Stimulated activated effector memory CD8-positive, alpha-beta T cell treated with anti-CD3 and anti-CD28 coated beads, Interleukin-12 subunit alpha, Interleukin-12 subunit beta, amount 100 ng/mL, for 72 hours (primary cell): ENCODE measurements at regions not wholly inside any gene's neighbourhood (a gene's known extent, or its start where the extent isn't known, plus 50 kb on each side); places are given as distances from the start of the nearest gene placed in this dataset.

Source experiments
- ATAC-seq: fragments of 150-1000 bp; cut with Tn5 transposase; 2 replicates; pipeline ENCODE4 v1.10.0; 2021
- DNase-seq, 2 donors: peaks; one replicate each; pipeline ENCODE4 v3.0.0; 2021 to 2022; ENCODE audit warnings: low spot score in 2 of 2
- H3K27ac Mint-ChIP-seq: one replicate; pipeline ENCODE4 v1.8.0; 2022; ENCODE audit warnings: mild to moderate bottlenecking, mixed read lengths
- H3K36me3 Mint-ChIP-seq: one replicate; pipeline ENCODE4 v1.8.0; 2022; ENCODE audit warnings: mild to moderate bottlenecking, mixed read lengths
- H3K4me1 Mint-ChIP-seq: one replicate; pipeline ENCODE4 v1.8.0; 2022; ENCODE audit warnings: mixed read lengths
- H3K4me3 Mint-ChIP-seq: one replicate; pipeline ENCODE4 v1.8.0; 2022; ENCODE audit warnings: mild to moderate bottlenecking, mixed read lengths
- H3K9me3 Mint-ChIP-seq: one replicate; pipeline ENCODE4 v1.8.0; 2022; ENCODE audit warnings: mixed read lengths

- DNase-seq (no peak), ATAC-seq (no peak)
- H3K4me3 Mint-ChIP-seq, result no peak overlapping the region
- H3K4me1 Mint-ChIP-seq, result no peaks in the 10 kb centered on the region
- H3K36me3 Mint-ChIP-seq, result no peaks in the 10 kb centered on the region
- no peaks in the 10 kb centered on the region for H3K9me3 Mint-ChIP-seq
- H3K27ac Mint-ChIP-seq, result no peak overlapping the region
Observed at GRCh38 chr2:2889646-2890045, 488.0 kb downstream of the EIPR1 start.

- ATAC-seq, result no peak
- H3K9me3 Mint-ChIP-seq, result no peaks in the 10 kb centered on the region
- H3K27ac Mint-ChIP-seq, result no peak overlapping the region
- no peak for DNase-seq
- H3K4me3 Mint-ChIP-seq, result no peak overlapping the region
- H3K4me1 Mint-ChIP-seq, result no peaks in the 10 kb centered on the region
- H3K36me3 Mint-ChIP-seq, result no peaks in the 10 kb centered on the region
Observed at GRCh38 chr2:2889141-2889540, 488.5 kb downstream of the EIPR1 start.

GRCh38 chr2:2887772-2888387, 489.7 kb downstream of the EIPR1 start:
- H3K36me3 Mint-ChIP-seq, result no peaks in the 10 kb centered on the region
- no peak for ATAC-seq
- H3K27ac Mint-ChIP-seq, result no peak overlapping the region
- H3K4me3 Mint-ChIP-seq, result no peak overlapping the region
- DNase-seq, result no peak
- no peaks in the 10 kb centered on the region for H3K4me1 Mint-ChIP-seq
- H3K9me3 Mint-ChIP-seq, result peaks cover 6% of the 10 kb centered on the region

- DNase-seq (no peak), ATAC-seq (no peak)
- H3K4me1 Mint-ChIP-seq, result no peaks in the 10 kb centered on the region
- peaks cover 8% of the 10 kb centered on the region for H3K9me3 Mint-ChIP-seq
- H3K4me3 Mint-ChIP-seq, result no peak overlapping the region
- no peaks in the 10 kb centered on the region for H3K36me3 Mint-ChIP-seq
- no peak overlapping the region for H3K27ac Mint-ChIP-seq
Observed at GRCh38 chr2:2886922-2887321, 490.7 kb downstream of the EIPR1 start.

- Mint-ChIP-seq H3K36me3 (no peaks in the 10 kb centered on the region), H3K4me3 (no peak overlapping the region), H3K4me1 (no peaks in the 10 kb centered on the region), H3K9me3 (peaks cover 8% of the 10 kb centered on the region), H3K27ac (no peak overlapping the region)
- ATAC-seq, result no peak
- DNase-seq, result no peak
Observed at GRCh38 chr2:2881499-2881898, 496.1 kb downstream of the EIPR1 start.

GRCh38 chr2:2880938-2881337, 496.7 kb downstream of the EIPR1 start:
- no peak overlapping the region for H3K4me3 Mint-ChIP-seq
- H3K27ac Mint-ChIP-seq, result no peak overlapping the region
- DNase-seq (no peak), ATAC-seq (peak; percentile 31)
- peaks cover 8% of the 10 kb centered on the region for H3K9me3 Mint-ChIP-seq
- H3K4me1 Mint-ChIP-seq, result no peaks in the 10 kb centered on the region
- no peaks in the 10 kb centered on the region for H3K36me3 Mint-ChIP-seq

- H3K36me3 Mint-ChIP-seq, result no peaks in the 10 kb centered on the region
- peaks cover 8% of the 10 kb centered on the region for H3K9me3 Mint-ChIP-seq
- no peak for DNase-seq
- no peak for ATAC-seq
- no peak overlapping the region for H3K4me3 Mint-ChIP-seq
- no peak overlapping the region for H3K27ac Mint-ChIP-seq
- no peaks in the 10 kb centered on the region for H3K4me1 Mint-ChIP-seq
Observed at GRCh38 chr2:2879781-2880180, 497.8 kb downstream of the EIPR1 start.

- ATAC-seq, result no peak
Observed at GRCh38 chr2:2879071-2879470, 498.5 kb downstream of the EIPR1 start.

GRCh38 chr2:2877427-2877826, 500.2 kb downstream of the EIPR1 start:
- ATAC-seq (no peak), DNase-seq (no peak)
- no peaks in the 10 kb centered on the region for H3K36me3 Mint-ChIP-seq
- no peaks in the 10 kb centered on the region for H3K9me3 Mint-ChIP-seq
- H3K27ac Mint-ChIP-seq, result no peak overlapping the region
- H3K4me1 Mint-ChIP-seq, result no peaks in the 10 kb centered on the region
- H3K4me3 Mint-ChIP-seq, result no peak overlapping the region

More at GRCh38 chr2:2879071-2879470, 498.5 kb downstream of the EIPR1 start:
- Mint-ChIP-seq H3K4me1 (no peaks in the 10 kb centered on the region), H3K4me3 (no peak overlapping the region), H3K27ac (no peak overlapping the region), H3K9me3 (peaks cover 8% of the 10 kb centered on the region), H3K36me3 (no peaks in the 10 kb centered on the region)
- DNase-seq, result no peak

GRCh38 chr2:2876331-2877221, 501.0 kb downstream of the EIPR1 start:
- no peaks in the 10 kb centered on the region for H3K9me3 Mint-ChIP-seq
- DNase-seq (no peak), ATAC-seq (no peak)
- no peak overlapping the region for H3K27ac Mint-ChIP-seq
- H3K4me1 Mint-ChIP-seq, result no peaks in the 10 kb centered on the region
- H3K36me3 Mint-ChIP-seq, result no peaks in the 10 kb centered on the region
- H3K4me3 Mint-ChIP-seq, result no peak overlapping the region

- ATAC-seq, result no peak
- Mint-ChIP-seq H3K36me3 (no peaks in the 10 kb centered on the region), H3K27ac (no peak overlapping the region)
Observed at GRCh38 chr2:2875831-2876230, 501.8 kb downstream of the EIPR1 start.

GRCh38 chr2:2875296-2875695, 502.3 kb downstream of the EIPR1 start:
- no peaks in the 10 kb centered on the region for H3K9me3 Mint-ChIP-seq
- H3K36me3 Mint-ChIP-seq, result no peaks in the 10 kb centered on the region
- no peaks in the 10 kb centered on the region for H3K4me1 Mint-ChIP-seq
- no peak for ATAC-seq
- DNase-seq, result no peak
- H3K4me3 Mint-ChIP-seq, result no peak overlapping the region
- no peak overlapping the region for H3K27ac Mint-ChIP-seq

More at GRCh38 chr2:2875831-2876230, 501.8 kb downstream of the EIPR1 start:
- H3K4me3 Mint-ChIP-seq, result no peak overlapping the region
- no peak for DNase-seq
- no peaks in the 10 kb centered on the region for H3K4me1 Mint-ChIP-seq
- H3K9me3 Mint-ChIP-seq, result no peaks in the 10 kb centered on the region

GRCh38 chr2:2874805-2875204, 502.8 kb downstream of the EIPR1 start:
- no peak for ATAC-seq

GRCh38 chr2:2874341-2874740, 503.3 kb downstream of the EIPR1 start:
- H3K9me3 Mint-ChIP-seq, result no peaks in the 10 kb centered on the region
- no peak for ATAC-seq

More at GRCh38 chr2:2874805-2875204, 502.8 kb downstream of the EIPR1 start:
- Mint-ChIP-seq H3K27ac (no peak overlapping the region), H3K4me3 (no peak overlapping the region), H3K36me3 (no peaks in the 10 kb centered on the region), H3K4me1 (no peaks in the 10 kb centered on the region), H3K9me3 (no peaks in the 10 kb centered on the region)
- no peak for DNase-seq

GRCh38 chr2:2873450-2873811, 504.2 kb downstream of the EIPR1 start:
- H3K4me3 Mint-ChIP-seq, result no peak overlapping the region
- no peak overlapping the region for H3K27ac Mint-ChIP-seq
- H3K4me1 Mint-ChIP-seq, result no peaks in the 10 kb centered on the region
- H3K36me3 Mint-ChIP-seq, result no peaks in the 10 kb centered on the region
- ATAC-seq, result no peak
- no peak for DNase-seq
- H3K9me3 Mint-ChIP-seq, result no peaks in the 10 kb centered on the region

More at GRCh38 chr2:2874341-2874740, 503.3 kb downstream of the EIPR1 start:
- no peak overlapping the region for H3K4me3 Mint-ChIP-seq
- no peak overlapping the region for H3K27ac Mint-ChIP-seq
- H3K4me1 Mint-ChIP-seq, result no peaks in the 10 kb centered on the region
- no peak for DNase-seq
- H3K36me3 Mint-ChIP-seq, result no peaks in the 10 kb centered on the region
